Cardiac fibroblast (primary cell): ENCODE measurements at regions not wholly inside any gene's neighbourhood (a gene's known extent, or its start where the extent isn't known, plus 50 kb on each side); places are given as distances from the start of the nearest gene placed in this dataset.
A peak's percentile ranks its signal among the peaks of the same experiment; 100 is the strongest.

Experiments used
- DNase-seq, 2 donors: peaks; one replicate each; pipeline versions ENCODE4 v3.0.0 to v3.0.0-alpha.2; 2010; ENCODE audit warnings: low read depth in 2 of 2
- H3K4me3 ChIP-seq, 2 donors: replicated peaks in 1 of 2; 1 replicate in 1 of 2; 2 replicates in 1 of 2; pipeline ENCODE4 v1.5.1; 2011; ENCODE audit warnings: low read depth in 2 of 2, low read length in 2 of 2, mild to moderate bottlenecking in 2 of 2, moderate library complexity in 1 of 2
- TF ChIP-seq, protein P1 (sequence below): IDR thresholded peaks from one replicate; pipeline ENCODE4 v1.5.1; 2011; ENCODE audit warnings: low read depth, mild to moderate bottlenecking, low read length, inconsistent platforms

DNA sequence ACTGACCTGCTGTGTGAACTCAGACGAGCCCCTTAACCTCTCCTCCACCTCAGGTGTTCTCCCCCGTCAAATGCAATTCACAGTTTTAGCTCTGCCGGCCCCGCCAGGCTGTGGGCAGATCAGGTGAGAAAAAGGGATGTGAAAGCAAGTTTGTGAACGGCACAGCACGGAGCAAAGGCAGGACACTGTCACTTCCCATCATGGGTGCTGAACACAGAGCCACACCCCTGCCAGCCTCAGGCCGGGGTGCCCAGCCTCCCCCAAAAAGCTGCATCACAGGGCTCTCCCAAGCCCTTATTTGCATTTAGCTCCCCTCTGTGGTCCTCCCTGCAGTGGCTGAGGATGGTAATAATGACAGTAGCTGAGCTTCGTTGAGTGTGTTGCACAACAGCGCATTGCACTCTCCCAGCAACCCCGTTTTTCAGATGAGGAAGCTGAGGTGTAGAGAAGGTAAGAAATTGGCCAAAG is 88.8 kb upstream of the TNRC6C start:
- H3K4me3 ChIP-seq: no peak overlapping the region
- DNase-seq: no peak
- TF ChIP-seq, protein P1, sequence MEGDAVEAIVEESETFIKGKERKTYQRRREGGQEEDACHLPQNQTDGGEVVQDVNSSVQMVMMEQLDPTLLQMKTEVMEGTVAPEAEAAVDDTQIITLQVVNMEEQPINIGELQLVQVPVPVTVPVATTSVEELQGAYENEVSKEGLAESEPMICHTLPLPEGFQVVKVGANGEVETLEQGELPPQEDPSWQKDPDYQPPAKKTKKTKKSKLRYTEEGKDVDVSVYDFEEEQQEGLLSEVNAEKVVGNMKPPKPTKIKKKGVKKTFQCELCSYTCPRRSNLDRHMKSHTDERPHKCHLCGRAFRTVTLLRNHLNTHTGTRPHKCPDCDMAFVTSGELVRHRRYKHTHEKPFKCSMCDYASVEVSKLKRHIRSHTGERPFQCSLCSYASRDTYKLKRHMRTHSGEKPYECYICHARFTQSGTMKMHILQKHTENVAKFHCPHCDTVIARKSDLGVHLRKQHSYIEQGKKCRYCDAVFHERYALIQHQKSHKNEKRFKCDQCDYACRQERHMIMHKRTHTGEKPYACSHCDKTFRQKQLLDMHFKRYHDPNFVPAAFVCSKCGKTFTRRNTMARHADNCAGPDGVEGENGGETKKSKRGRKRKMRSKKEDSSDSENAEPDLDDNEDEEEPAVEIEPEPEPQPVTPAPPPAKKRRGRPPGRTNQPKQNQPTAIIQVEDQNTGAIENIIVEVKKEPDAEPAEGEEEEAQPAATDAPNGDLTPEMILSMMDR: no peak

DNA sequence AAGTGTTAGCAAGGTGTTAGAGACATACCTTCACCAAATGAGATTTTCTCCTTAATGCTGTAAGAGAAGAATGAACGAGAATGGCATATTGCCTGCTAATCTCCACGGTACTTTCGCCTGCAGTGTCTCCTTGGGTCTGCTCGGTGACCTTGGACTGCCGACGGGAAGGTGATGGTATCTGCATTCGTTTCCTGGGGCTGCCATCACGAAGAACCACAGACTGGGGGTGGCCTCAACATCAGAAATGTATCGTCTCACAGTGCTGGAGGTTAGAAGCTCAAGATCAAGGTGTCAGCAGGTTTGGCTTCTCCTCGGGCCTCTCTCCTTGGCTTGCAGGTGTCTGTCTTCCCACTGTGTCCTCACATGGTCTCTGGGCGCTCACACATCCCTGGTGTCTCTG is 86.3 kb upstream of the TNRC6C start:
- H3K4me3 ChIP-seq: no peak overlapping the region
- no peak for DNase-seq
- TF ChIP-seq, protein P1: no peak

DNA sequence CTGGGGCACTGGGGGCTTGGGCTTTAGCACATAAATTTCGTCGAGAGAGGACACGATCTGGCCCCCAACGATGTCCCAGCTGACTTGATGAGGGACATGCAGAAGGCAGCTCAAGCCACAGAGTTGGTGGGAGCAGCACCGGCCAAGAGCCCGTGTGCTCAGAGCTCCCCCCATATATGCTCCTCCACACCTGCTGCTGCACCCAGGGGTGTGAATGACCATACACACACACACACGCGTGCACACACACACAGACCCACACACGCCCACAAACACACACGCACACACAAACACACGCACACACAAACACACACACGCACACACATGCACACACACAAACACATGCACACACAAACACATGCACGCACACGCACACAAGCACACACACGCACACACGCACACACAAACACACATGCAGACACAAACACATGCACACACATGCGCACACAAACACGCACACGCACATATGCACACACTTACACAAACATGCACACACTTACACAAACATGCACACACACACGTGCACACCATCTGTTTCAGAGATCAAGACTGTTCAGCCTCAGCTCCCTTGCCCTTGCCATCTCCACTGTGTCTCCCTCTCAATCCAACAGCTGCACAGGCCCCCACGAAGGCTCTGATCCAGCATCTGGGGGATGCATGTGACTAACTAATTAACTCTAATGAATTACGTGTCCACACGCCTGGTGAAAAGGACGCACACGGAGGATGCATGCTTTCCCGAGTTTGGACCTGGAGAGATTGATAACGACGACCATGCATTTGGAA is 85.6 kb upstream of the TNRC6C start:
- TF ChIP-seq, protein P1: no peak
- no peak for DNase-seq
- H3K4me3 ChIP-seq: no peak overlapping the region

DNA sequence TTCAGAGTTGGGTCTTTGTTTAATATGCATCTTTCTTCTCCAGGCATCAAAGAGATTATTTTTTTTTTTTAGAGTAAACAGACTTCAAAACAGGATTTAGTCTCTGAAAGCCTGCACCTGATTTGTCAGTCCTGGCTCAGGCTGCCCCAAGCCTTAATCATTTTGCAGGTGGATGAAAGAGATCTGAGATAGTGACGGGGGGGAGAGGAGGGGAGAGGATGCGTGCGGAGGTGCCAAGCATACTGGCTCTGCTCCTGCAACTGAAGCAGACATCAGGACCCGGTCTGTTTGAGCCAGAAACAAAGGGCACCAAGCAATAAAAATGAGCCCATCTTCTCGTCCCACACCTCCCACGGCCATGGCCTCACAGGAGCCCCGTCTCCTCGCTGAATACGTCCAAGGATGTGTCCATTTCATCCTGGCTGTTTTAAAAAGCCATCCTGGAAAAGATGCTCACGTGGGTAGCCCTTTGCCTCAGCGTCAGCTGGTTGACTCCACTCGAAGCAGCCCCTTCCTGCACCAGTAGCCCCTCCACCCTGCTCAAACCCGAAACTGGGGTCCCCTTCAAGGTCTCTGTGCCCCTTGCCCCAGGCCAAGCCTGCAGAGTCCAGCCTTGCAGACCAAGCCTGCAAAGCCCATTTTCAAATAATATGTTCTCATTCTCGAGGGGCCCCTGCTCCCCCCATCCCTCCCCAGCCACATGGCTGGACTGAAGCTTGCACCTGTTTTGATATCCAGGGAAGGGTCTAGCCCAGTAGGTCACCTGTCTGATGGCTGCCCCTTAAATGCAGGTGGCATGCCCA is 84.8 kb upstream of the TNRC6C start:
- H3K4me3 ChIP-seq: no peak overlapping the region
- TF ChIP-seq, protein P1: no peak
- DNase-seq: no peak

DNA sequence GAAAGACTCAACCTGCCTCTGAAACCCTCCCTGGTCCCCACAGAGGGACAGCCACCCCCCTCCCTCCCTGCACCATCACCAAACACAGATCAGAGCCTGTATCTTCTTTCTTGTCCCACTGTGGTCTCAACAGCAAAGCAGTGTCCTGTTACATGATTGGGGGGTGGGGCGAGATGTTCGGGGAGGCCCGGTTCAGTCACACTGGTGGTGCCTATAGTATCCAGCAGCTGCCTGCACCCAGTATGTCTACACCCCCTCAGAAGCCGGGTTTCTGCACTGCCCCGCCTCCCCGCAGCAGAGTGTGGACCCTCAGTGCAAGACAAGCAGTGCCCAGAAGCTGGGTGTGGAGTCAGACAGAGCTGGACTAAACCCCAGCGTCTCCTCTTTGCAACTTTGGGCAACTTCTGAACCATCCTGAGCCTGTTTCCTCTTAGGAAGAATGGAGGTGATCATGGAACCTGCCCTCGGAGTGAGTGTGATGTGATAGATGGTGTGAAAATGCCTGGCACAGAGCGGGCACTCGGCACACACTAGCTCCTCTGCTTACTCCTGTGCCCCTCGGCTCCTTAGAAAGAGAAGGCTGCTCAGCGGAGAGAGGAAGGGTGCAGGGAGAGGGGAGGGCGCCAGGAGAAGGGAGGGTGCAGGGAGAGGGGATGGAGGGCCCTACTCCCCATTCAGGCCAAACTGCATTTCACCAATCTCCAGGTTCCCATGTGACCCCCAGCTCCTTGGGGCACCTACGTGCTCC is 84.0 kb upstream of the TNRC6C start:
- no peak for DNase-seq
- H3K4me3 ChIP-seq: no peak overlapping the region
- TF ChIP-seq, protein P1: no peak

DNA sequence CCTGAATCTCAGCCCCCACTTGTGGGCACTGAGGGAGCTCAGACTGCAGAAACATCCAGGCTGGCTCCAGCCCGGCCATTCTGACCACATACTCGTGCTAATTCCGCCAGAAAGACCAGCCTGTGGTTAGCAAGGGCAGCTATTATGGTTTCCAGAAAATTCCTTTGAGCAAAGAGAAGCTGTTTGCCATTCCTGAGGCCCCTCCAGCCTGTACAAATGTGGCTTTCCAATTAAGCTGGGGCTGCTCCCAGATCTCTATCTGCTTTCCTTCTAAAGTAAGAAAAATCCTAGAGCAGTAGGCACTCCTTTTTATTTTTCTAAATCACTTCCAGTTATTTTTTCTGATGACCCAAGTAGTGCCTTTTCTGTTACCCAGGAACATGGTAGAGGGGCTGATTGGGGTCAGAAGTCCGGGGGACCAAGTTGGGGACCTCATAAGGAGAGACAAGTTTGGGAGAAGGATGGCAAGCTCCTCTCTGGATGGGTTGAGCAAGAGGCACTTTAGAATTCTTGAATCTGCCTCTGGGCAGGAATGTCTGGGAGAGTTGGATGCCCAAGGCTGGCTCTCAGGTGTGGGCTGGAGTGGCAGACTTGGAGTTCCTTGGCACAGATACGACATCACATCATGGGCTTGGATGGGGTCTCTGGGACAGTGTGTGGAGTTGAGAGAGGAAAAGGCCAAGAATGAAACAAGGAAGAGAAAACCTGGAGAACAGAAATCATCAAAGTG is 83.3 kb upstream of the TNRC6C start:
- TF ChIP-seq, protein P1: no peak
- no peak overlapping the region for H3K4me3 ChIP-seq
- peak in 1 of 2 donors; percentile 67 for DNase-seq
